ENCODE measurements at regions not wholly inside any gene's neighbourhood (a gene's known extent, or its start where the extent isn't known, plus 50 kb on each side); places are given as distances from the start of the nearest gene placed in this dataset.

- WGBS (ENCODE audit: insufficient coverage, insufficient replicate concordance, low lambda C conversion rate, missing lambda C conversion rate), result 33% methylated on average over 3 of the region's 3 CpGs
Observed at GRCh38 chr1:244271004-244271403, 180.7 kb downstream of the ADSS2 start.

More at GRCh38 chr1:244271004-244271403, 180.7 kb downstream of the ADSS2 start:
- no peak overlapping the region for H3K4me3 ChIP-seq
- no peak overlapping the region for H2AFZ ChIP-seq (ENCODE audit: control insufficient read depth, low read depth, low read length)
- no peak overlapping the region for H3K27ac ChIP-seq (ENCODE audit: control insufficient read depth, insufficient read depth)
- SMC1A ChIA-PET (ENCODE audit: uncharacterized antibody, unreplicated experiment), result interaction anchor here (1.1 to 3.9 kb wide), 5 partner anchors 28 to 927 kb away, joined by 3 to 25 read pairs (median 10); no protein-coding TSS in a partner anchor
- RAD21 ChIA-PET (ENCODE audit: unreplicated experiment), result interaction anchor here (1.9 to 3.4 kb wide), 2 partner anchors 562 to 928 kb away, joined by 5 to 11 read pairs; no protein-coding TSS in a partner anchor
- no peak for DNase-seq (ENCODE audit: low read depth, low spot score)
- BruUV-seq (replicated peaks), result no TSS peak
- CTCF ChIA-PET, result interaction anchor here (0.7 to 2.8 kb wide), 4 partner anchors 19 to 928 kb away, joined by 3 to 20 read pairs (median 4); no protein-coding TSS in a partner anchor
- no peaks in the 10 kb centered on the region for H3K9me3 ChIP-seq (replicated peaks; ENCODE audit: control insufficient read depth, insufficient read depth, low read length)
- H3K4me1 ChIP-seq (ENCODE audit: control insufficient read depth, insufficient read depth, low read length), result no peaks in the 10 kb centered on the region
- no peaks in the 10 kb centered on the region; a peak in 1 of 4 replicates for H3K27me3 ChIP-seq (replicated peaks in 1 of 2; ENCODE audit: control insufficient read depth in 2 of 2, insufficient read depth in 2 of 2, low read length in 1 of 2)
- H3K9ac ChIP-seq (ENCODE audit: control insufficient read depth, insufficient read depth, low read length), result no peak overlapping the region
- TF ChIP-seq RB1 (IDR thresholded peaks at IDR 0.05; ENCODE audit: borderline replicate concordance), result no peak
- TF ChIP-seq RBBP5 (conservative IDR thresholded peaks at IDR 0.05), result no peak
- TF ChIP-seq JUND (IDR thresholded peaks at IDR 0.05; ENCODE audit: low read depth, low read length), result no peak
- no peak for TF ChIP-seq BCL11A (IDR thresholded peaks at IDR 0.05; ENCODE audit: low read depth, low read length)
- TF ChIP-seq NFXL1 (IDR thresholded peaks at IDR 0.05; ENCODE audit: borderline replicate concordance), result no peak
- TF ChIP-seq E2F4 (IDR thresholded peaks at IDR 0.05; ENCODE audit: low read depth, low read length), result no peak
- TF ChIP-seq CEBPB (IDR thresholded peaks at IDR 0.05; ENCODE audit: borderline replicate concordance in 1 of 2, low read depth in 2 of 2, low read length in 2 of 2), result no peak
- no peak for FAIRE-seq
- H4K20me1 ChIP-seq (ENCODE audit: control insufficient read depth, insufficient read depth), result no peaks in the 10 kb centered on the region
- no peaks in the 10 kb centered on the region for H3K36me3 ChIP-seq (ENCODE audit: control insufficient read depth in 2 of 2, insufficient read depth in 2 of 2, low read length in 1 of 2)
- in situ Hi-C loops (cut with MboI), result loop anchor here (5.0 kb wide), 2 partner anchors 569 to 929 kb away; no protein-coding TSS in a partner anchor
- H3K4me2 ChIP-seq (ENCODE audit: control insufficient read depth, insufficient read depth), result no peak overlapping the region
- POLR2A ChIA-PET, result no interaction called here
- intact Hi-C loops (cut with micrococcal nuclease; ENCODE audit: unreplicated experiment), result loop anchor here (10.0 kb wide), 1 partner anchor 226 kb away; no protein-coding TSS in a partner anchor
- no peaks in the 10 kb centered on the region for H3K79me2 ChIP-seq (ENCODE audit: control insufficient read depth, insufficient read depth, low read length)
- ATAC-seq, result no peak
